Neural cell (in vitro differentiated cells): ENCODE measurements at regions not wholly inside any gene's neighbourhood (a gene's known extent, or its start where the extent isn't known, plus 50 kb on each side); places are given as distances from the start of the nearest gene placed in this dataset.

Experiments used
- H2AFZ ChIP-seq: fragments of 200-600, 300-800 bp; sonication (generic), shearing (Covaris generic); 2 replicates; pipeline ENCODE4 v1.6.0; 2014; ENCODE audit warnings: low read depth, mild to moderate bottlenecking, antibody characterized with exemption, low read length, moderate library complexity
- H3F3A ChIP-seq: fragments of 200-600 bp; shearing (Covaris generic); 2 replicates; pipeline ENCODE4 v1.6.1; 2016; ENCODE audit warnings: mild to moderate bottlenecking, moderate library complexity, mixed read lengths, antibody characterized with exemption, low read length; ENCODE audit not compliant: insufficient read depth, poor library complexity, severe bottlenecking
- H3K27ac ChIP-seq: fragments of 200-600, 300-800 bp; sonication (generic), shearing (Covaris generic); 2 replicates; pipeline ENCODE4 v1.5.1; 2014; ENCODE audit warnings: mild to moderate bottlenecking, low read length, moderate library complexity
- H3K27me3 ChIP-seq: fragments of 300-800, 200-600 bp; sonication (generic), shearing (Covaris generic); 2 replicates; pipeline ENCODE4 v1.6.0; 2014; ENCODE audit warnings: mild to moderate bottlenecking, low read depth, low read length, moderate library complexity; ENCODE audit not compliant: insufficient read depth
- H3K36me3 ChIP-seq: fragments of 300-800, 200-600 bp; sonication (generic), shearing (Covaris generic); 2 replicates; pipeline ENCODE4 v1.5.1; 2014; ENCODE audit warnings: mild to moderate bottlenecking, antibody characterized with exemption, low read length, moderate library complexity; ENCODE audit not compliant: insufficient read depth
- H3K4me2 ChIP-seq: fragments of 300-800, 200-600 bp; sonication (generic), shearing (Covaris generic); 2 replicates; pipeline ENCODE4 v1.6.0; 2014; ENCODE audit warnings: mild to moderate bottlenecking, low read length
- H3K4me3 ChIP-seq: fragments of 300-800, 200-600 bp; sonication (generic), shearing (Covaris generic); 2 replicates; pipeline ENCODE4 v1.5.1; 2014; ENCODE audit warnings: mild to moderate bottlenecking, low read length, moderate library complexity
- H3K79me2 ChIP-seq: fragments of 200-600 bp; shearing (Covaris generic); replicated peaks from 2 replicates; pipeline ENCODE4 v1.6.0; 2014; ENCODE audit warnings: mild to moderate bottlenecking, low read length, moderate library complexity; ENCODE audit not compliant: insufficient read depth
- H3K9ac ChIP-seq: fragments of 300-800, 200-600 bp; sonication (generic), shearing (Covaris generic); 2 replicates; pipeline ENCODE4 v1.6.1; 2016; ENCODE audit warnings: mild to moderate bottlenecking, low read length, mixed read lengths
- H3K9me2 ChIP-seq: fragments of 200-600 bp; shearing (Covaris generic); 2 replicates; pipeline ENCODE4 v1.6.1; 2016; ENCODE audit warnings: mild to moderate bottlenecking, low read length, mixed read lengths; ENCODE audit not compliant: insufficient read depth
- H3K9me3 ChIP-seq: fragments of 200-600, 300-800 bp; sonication (generic), shearing (Covaris generic); 2 replicates; pipeline ENCODE4 v1.6.1; 2016; ENCODE audit warnings: mild to moderate bottlenecking, mixed run types, low read length, moderate library complexity, mixed read lengths
- H4K20me1 ChIP-seq: fragments of 200-600 bp; shearing (Covaris generic); 2 replicates; pipeline ENCODE4 v1.6.1; 2016; ENCODE audit warnings: mild to moderate bottlenecking, mixed run types; ENCODE audit not compliant: insufficient read depth
- EP300 ChIP-seq: fragments of 450-650 bp; conservative IDR thresholded peaks from 2 replicates; pipeline ENCODE4 v1.6.1; 2014; ENCODE audit warnings: antibody characterized with exemption, mild to moderate bottlenecking, moderate library complexity; ENCODE audit not compliant: poor library complexity, severe bottlenecking
- EZH2 ChIP-seq: fragments of 200-600, 300-800 bp; shearing (Covaris generic), sonication (generic); IDR thresholded peaks from 2 replicates; pipeline ENCODE4 v1.6.1; 2014; ENCODE audit warnings: antibody characterized with exemption, low read length, borderline replicate concordance, mild to moderate bottlenecking; ENCODE audit not compliant: insufficient read depth, poor library complexity, severe bottlenecking
- MXI1 ChIP-seq: fragments of 450-650 bp; conservative IDR thresholded peaks from 2 replicates; pipeline ENCODE4 v1.6.1; 2014; ENCODE audit warnings: antibody characterized with exemption, mild to moderate bottlenecking; ENCODE audit not compliant: poor library complexity, severe bottlenecking
- POLR2AphosphoS5 ChIP-seq: IDR thresholded peaks from 2 replicates; pipeline ENCODE4 v1.6.1; 2012
- RAD21 ChIP-seq: fragments of 450-650 bp; conservative IDR thresholded peaks from 2 replicates; pipeline ENCODE4 v1.6.1; 2014; ENCODE audit warnings: antibody characterized with exemption, mild to moderate bottlenecking, moderate library complexity
- REST ChIP-seq: IDR thresholded peaks from 2 replicates; pipeline ENCODE4 v1.6.1; 2012; ENCODE audit warnings: borderline replicate concordance
- SMC3 ChIP-seq: fragments of 450-650 bp; conservative IDR thresholded peaks from 2 replicates; pipeline ENCODE4 v1.6.1; 2014; ENCODE audit warnings: antibody characterized with exemption, mild to moderate bottlenecking, moderate library complexity; ENCODE audit not compliant: poor library complexity
- TAF1 ChIP-seq: IDR thresholded peaks from 2 replicates; pipeline ENCODE4 v1.6.1; 2012; ENCODE audit warnings: low read depth
- TF ChIP-seq, protein P1 (sequence below): fragments of 450-650 bp; IDR thresholded peaks from 2 replicates; pipeline ENCODE4 v1.5.1; 2014; ENCODE audit warnings: antibody characterized with exemption, mild to moderate bottlenecking, moderate library complexity; ENCODE audit not compliant: poor library complexity, severe bottlenecking

- no peak for TF ChIP-seq TAF1
- TF ChIP-seq, protein P1, sequence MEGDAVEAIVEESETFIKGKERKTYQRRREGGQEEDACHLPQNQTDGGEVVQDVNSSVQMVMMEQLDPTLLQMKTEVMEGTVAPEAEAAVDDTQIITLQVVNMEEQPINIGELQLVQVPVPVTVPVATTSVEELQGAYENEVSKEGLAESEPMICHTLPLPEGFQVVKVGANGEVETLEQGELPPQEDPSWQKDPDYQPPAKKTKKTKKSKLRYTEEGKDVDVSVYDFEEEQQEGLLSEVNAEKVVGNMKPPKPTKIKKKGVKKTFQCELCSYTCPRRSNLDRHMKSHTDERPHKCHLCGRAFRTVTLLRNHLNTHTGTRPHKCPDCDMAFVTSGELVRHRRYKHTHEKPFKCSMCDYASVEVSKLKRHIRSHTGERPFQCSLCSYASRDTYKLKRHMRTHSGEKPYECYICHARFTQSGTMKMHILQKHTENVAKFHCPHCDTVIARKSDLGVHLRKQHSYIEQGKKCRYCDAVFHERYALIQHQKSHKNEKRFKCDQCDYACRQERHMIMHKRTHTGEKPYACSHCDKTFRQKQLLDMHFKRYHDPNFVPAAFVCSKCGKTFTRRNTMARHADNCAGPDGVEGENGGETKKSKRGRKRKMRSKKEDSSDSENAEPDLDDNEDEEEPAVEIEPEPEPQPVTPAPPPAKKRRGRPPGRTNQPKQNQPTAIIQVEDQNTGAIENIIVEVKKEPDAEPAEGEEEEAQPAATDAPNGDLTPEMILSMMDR: no peak
- TF ChIP-seq EP300: no peak
- H3K9ac ChIP-seq: no peak overlapping the region
- no peak overlapping the region for H3K4me3 ChIP-seq
- H3K36me3 ChIP-seq: no peaks in the 10 kb centered on the region
- H3K79me2 ChIP-seq: no peaks in the 10 kb centered on the region
- H3K27ac ChIP-seq: no peak overlapping the region
- no peak overlapping the region for H3K4me2 ChIP-seq
- H4K20me1 ChIP-seq: no peaks in the 10 kb centered on the region
- no peaks in the 10 kb centered on the region for H3F3A ChIP-seq
- no peak overlapping the region for H2AFZ ChIP-seq
- H3K27me3 ChIP-seq: no peaks in the 10 kb centered on the region
- H3K9me2 ChIP-seq: no peaks in the 10 kb centered on the region
- H3K9me3 ChIP-seq: no peaks in the 10 kb centered on the region
Observed at GRCh38 chr12:91588874-91589454, 406.3 kb upstream of the DCN start.

GRCh38 chr12:91586015-91586414, 403.4 kb upstream of the DCN start:
- Histone ChIP-seq H2AFZ (no peak overlapping the region), H3K4me3 (no peak overlapping the region), H3K27ac (no peak overlapping the region), H3K9me3 (no peaks in the 10 kb centered on the region), H3K4me2 (no peak overlapping the region), H3K9ac (no peak overlapping the region), H3K36me3 (no peaks in the 10 kb centered on the region), H3K9me2 (no peaks in the 10 kb centered on the region), H4K20me1 (no peaks in the 10 kb centered on the region), H3K27me3 (no peaks in the 10 kb centered on the region), H3K79me2 (no peaks in the 10 kb centered on the region), H3F3A (no peaks in the 10 kb centered on the region)
- TF ChIP-seq RAD21 (no peak), EZH2 (no peak), TAF1 (no peak), SMC3 (no peak), EP300 (no peak), MXI1 (no peak), REST (no peak), POLR2AphosphoS5 (no peak)
- TF ChIP-seq, protein P1: no peak
